Panc1 (cell line): ENCODE measurements at regions not wholly inside any gene's neighbourhood (a gene's known extent, or its start where the extent isn't known, plus 50 kb on each side); places are given as distances from the start of the nearest gene placed in this dataset.

ENCODE experiments used
- ATAC-seq: fragments of 200-7000 bp; cut with Tn5 transposase; 2 replicates; pipeline ENCODE4 v1.9.1; 2020; ENCODE audit warnings: mild to moderate bottlenecking, moderate library complexity
- BruUV-seq: library from RNA; stranded (reverse); fragments of 400-500 nt; replicated peaks from 2 replicates; lab custom pipeline; 2021; lab: Mats Ljungman, UMichigan
- CTCF ChIA-PET: fragments of 300-600 bp; sonication (Branson Sonifier 250); formaldehyde crosslinking; loops from one replicate; lab custom pipeline; 2022; ENCODE audit warnings: antibody characterized with exemption; lab: Charles Lee
- POLR2A ChIA-PET: fragments of 300-600 bp; sonication (Branson Sonifier 250); formaldehyde crosslinking; loops from one replicate; lab custom pipeline; 2022; ENCODE audit warnings: antibody characterized with exemption; lab: Charles Lee
- DNase-seq: peaks from one replicate; pipeline ENCODE4 v3.0.0-alpha.2; 2010; ENCODE audit warnings: low read depth, low spot score
- H3K27ac ChIP-seq: 2 replicates; pipeline ENCODE4 v1.5.1; 2011; ENCODE audit warnings: mild to moderate bottlenecking, low read length, inconsistent platforms
- H3K27me3 ChIP-seq: fragments of 200-500 bp; sonication (Bioruptor generic); 2 replicates; pipeline ENCODE4 v1.6.0; 2014; ENCODE audit warnings: low read length, inconsistent platforms; ENCODE audit not compliant: control insufficient read depth, insufficient read depth
- H3K36me3 ChIP-seq: fragments of 200-500 bp; sonication (Bioruptor generic); 2 replicates; pipeline ENCODE4 v1.5.1; 2014; ENCODE audit warnings: inconsistent platforms, mild to moderate bottlenecking, low read length, moderate library complexity; ENCODE audit not compliant: control insufficient read depth, insufficient read depth
- H3K4me1 ChIP-seq: 2 replicates; pipeline ENCODE4 v1.5.1; 2011; ENCODE audit warnings: inconsistent platforms, mild to moderate bottlenecking, low read length, moderate library complexity; ENCODE audit not compliant: control insufficient read depth, insufficient read depth
- H3K4me3 ChIP-seq, 2 experiments: 2 replicates each; pipeline ENCODE4 v1.5.1; 2011 to 2012; ENCODE audit warnings: low read depth in 2 of 2, low read length in 2 of 2, mild to moderate bottlenecking in 2 of 2, inconsistent platforms in 1 of 2, moderate library complexity in 1 of 2
- H3K9me3 ChIP-seq: fragments of 200-500 bp; sonication (Bioruptor generic); 2 replicates; pipeline ENCODE4 v1.5.1; 2014; ENCODE audit warnings: low read depth, mild to moderate bottlenecking, inconsistent platforms, low read length, moderate library complexity; ENCODE audit not compliant: control insufficient read depth, insufficient read depth
- POLR2AphosphoS5 ChIP-seq: IDR thresholded peaks from 2 replicates; pipeline ENCODE4 v1.6.1; 2012; ENCODE audit warnings: mild to moderate bottlenecking, low read depth, low read length, moderate library complexity
- REST ChIP-seq, 2 experiments: IDR thresholded peaks; 2 replicates each; pipeline ENCODE4 v1.6.1; 2011 to 2012; ENCODE audit warnings: low read depth in 2 of 2, control low read depth in 1 of 2, low read length in 1 of 2, mild to moderate bottlenecking in 1 of 2, moderate library complexity in 1 of 2; ENCODE audit not compliant: insufficient read depth in 1 of 2
- SIN3A ChIP-seq: IDR thresholded peaks from 2 replicates; pipeline ENCODE4 v1.6.1; 2012; ENCODE audit warnings: low read depth, mild to moderate bottlenecking, low read length, moderate library complexity, borderline replicate concordance; ENCODE audit not compliant: insufficient read depth
- TCF7L2 ChIP-seq: IDR thresholded peaks from 2 replicates; pipeline ENCODE4 v1.6.1; 2011; ENCODE audit warnings: mild to moderate bottlenecking, low read depth, low read length, inconsistent platforms
- in situ Hi-C: cut with HindIII; loops from 2 replicates; pipeline ENCODE4 v1.10.0; 2016; ENCODE audit warnings: low sequenced_read_pairs, low pct_unique_long_range_greater_than_20kb
- intact Hi-C: fragments of 100-400 bp; cut with micrococcal nuclease; formaldehyde crosslinking; loops from one replicate; pipeline ENCODE4 v1.10.0; 2022; ENCODE audit not compliant: unreplicated experiment
- TF ChIP-seq, protein P1 (sequence below): fragments of 450-650 bp; IDR thresholded peaks from 2 replicates; pipeline ENCODE4 v1.5.1; 2017; ENCODE audit warnings: mild to moderate bottlenecking

DNA sequence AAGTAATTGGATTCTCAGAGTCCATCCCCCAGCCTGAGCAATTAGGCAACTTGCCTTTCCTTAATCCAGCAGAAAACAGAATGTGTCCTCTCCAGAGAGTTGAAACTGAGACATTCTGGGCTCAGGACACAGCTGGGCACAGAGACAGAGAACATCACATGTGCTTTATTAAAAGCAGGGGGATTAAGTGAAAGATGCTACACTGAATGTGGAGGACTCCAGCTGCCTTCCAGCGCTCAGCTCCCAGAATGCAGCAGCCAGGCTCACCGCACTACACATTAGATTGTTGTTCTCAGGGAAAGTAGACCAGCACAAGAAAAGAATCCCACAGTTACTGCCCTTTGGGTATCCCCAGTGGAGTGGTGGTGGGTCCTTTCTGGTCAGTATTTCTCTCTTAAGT, 141.6 kb upstream of the IL12B start:
- CTCF ChIA-PET = no interaction called here
- TF ChIP-seq, protein P1, sequence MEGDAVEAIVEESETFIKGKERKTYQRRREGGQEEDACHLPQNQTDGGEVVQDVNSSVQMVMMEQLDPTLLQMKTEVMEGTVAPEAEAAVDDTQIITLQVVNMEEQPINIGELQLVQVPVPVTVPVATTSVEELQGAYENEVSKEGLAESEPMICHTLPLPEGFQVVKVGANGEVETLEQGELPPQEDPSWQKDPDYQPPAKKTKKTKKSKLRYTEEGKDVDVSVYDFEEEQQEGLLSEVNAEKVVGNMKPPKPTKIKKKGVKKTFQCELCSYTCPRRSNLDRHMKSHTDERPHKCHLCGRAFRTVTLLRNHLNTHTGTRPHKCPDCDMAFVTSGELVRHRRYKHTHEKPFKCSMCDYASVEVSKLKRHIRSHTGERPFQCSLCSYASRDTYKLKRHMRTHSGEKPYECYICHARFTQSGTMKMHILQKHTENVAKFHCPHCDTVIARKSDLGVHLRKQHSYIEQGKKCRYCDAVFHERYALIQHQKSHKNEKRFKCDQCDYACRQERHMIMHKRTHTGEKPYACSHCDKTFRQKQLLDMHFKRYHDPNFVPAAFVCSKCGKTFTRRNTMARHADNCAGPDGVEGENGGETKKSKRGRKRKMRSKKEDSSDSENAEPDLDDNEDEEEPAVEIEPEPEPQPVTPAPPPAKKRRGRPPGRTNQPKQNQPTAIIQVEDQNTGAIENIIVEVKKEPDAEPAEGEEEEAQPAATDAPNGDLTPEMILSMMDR = no peak
- TF ChIP-seq POLR2AphosphoS5 = no peak
- TF ChIP-seq REST (IDR thresholded peaks at IDR 0.05; ENCODE audit: insufficient read depth in 1 of 2, low read depth in 2 of 2, low read length in 1 of 2) = no peak
- no peak for TF ChIP-seq SIN3A
- no peak for TF ChIP-seq TCF7L2
- in situ Hi-C loops = no loop called here

GRCh38 chr5:159475026-159475425, 144.7 kb upstream of the IL12B start:
- ATAC-seq = no peak
- BruUV-seq = no TSS peak
- Histone ChIP-seq H3K27ac (no peak overlapping the region), H3K27me3 (no peaks in the 10 kb centered on the region), H3K4me1 (no peaks in the 10 kb centered on the region), H3K4me3 (no peak overlapping the region), H3K36me3 (no peaks in the 10 kb centered on the region), H3K9me3 (0 out of 2 replicates have a peak, but pooled peaks cover 3% of the 10 kb centered on the region)
- in situ Hi-C loops (no loop called here), intact Hi-C loops (no loop called here)
- CTCF ChIA-PET = interaction anchor here (0.6 kb wide), 1 partner anchor 41 kb away, joined by 3 read pairs; no protein-coding TSS in a partner anchor
- POLR2A ChIA-PET = interaction anchor here (0.6 kb wide), 1 partner anchor 592 kb away, joined by 3 read pairs; no protein-coding TSS in a partner anchor
- no peak for DNase-seq
- no peak for TF ChIP-seq REST (IDR thresholded peaks at IDR 0.05; ENCODE audit: insufficient read depth in 1 of 2, low read depth in 2 of 2, low read length in 1 of 2)
- no peak for TF ChIP-seq TCF7L2
- TF ChIP-seq, protein P1 = no peak
- TF ChIP-seq SIN3A = no peak
- TF ChIP-seq POLR2AphosphoS5 = no peak

More for the DNA sequence above, 141.6 kb upstream of the IL12B start:
- BruUV-seq = no TSS peak
- no peaks in the 10 kb centered on the region for H3K4me1 ChIP-seq
- DNase-seq (no peak), ATAC-seq (no peak)
- H3K27ac ChIP-seq = no peak overlapping the region
- H3K4me3 ChIP-seq = no peak overlapping the region
- 0 out of 2 replicates have a peak, but pooled peaks cover 3% of the 10 kb centered on the region for H3K9me3 ChIP-seq
- POLR2A ChIA-PET = no interaction called here
- H3K27me3 ChIP-seq = no peaks in the 10 kb centered on the region
- H3K36me3 ChIP-seq = no peaks in the 10 kb centered on the region
- intact Hi-C loops = no loop called here
